H9 (cell line): ENCODE measurements at regions not wholly inside any gene's neighbourhood (a gene's known extent, or its start where the extent isn't known, plus 50 kb on each side); places are given as distances from the start of the nearest gene placed in this dataset.

ENCODE experiments used
- DNase-seq: peaks from one replicate; pipeline ENCODE4 v3.0.0-alpha.2; 2017
- H2AFZ ChIP-seq: one replicate; pipeline ENCODE4 v1.6.1; 2013; ENCODE audit warnings: mild to moderate bottlenecking, low read length, control low read depth, moderate library complexity
- H2AK5ac ChIP-seq: 2 replicates; pipeline ENCODE4 v1.6.1; 2013; ENCODE audit warnings: low read length, control low read depth, mixed read lengths; ENCODE audit not compliant: insufficient read length
- H2BK120ac ChIP-seq: one replicate; pipeline ENCODE4 v1.6.1; 2013; ENCODE audit warnings: low read depth, mild to moderate bottlenecking, low read length, control low read depth, inconsistent platforms; ENCODE audit not compliant: poor library complexity, severe bottlenecking
- H2BK12ac ChIP-seq: 2 replicates; pipeline ENCODE4 v1.6.1; 2013; ENCODE audit warnings: low read length, control low read depth, mixed read lengths, low read depth; ENCODE audit not compliant: insufficient read length
- H2BK15ac ChIP-seq: 2 replicates; pipeline ENCODE4 v1.6.1; 2013; ENCODE audit warnings: low read depth, low read length, control low read depth
- H2BK20ac ChIP-seq: one replicate; pipeline ENCODE4 v1.6.1; 2013; ENCODE audit warnings: low read depth, mild to moderate bottlenecking, low read length, control low read depth, inconsistent platforms; ENCODE audit not compliant: poor library complexity, severe bottlenecking
- H2BK5ac ChIP-seq: 2 replicates; pipeline ENCODE4 v1.6.1; 2013; ENCODE audit warnings: low read length, control low read depth, mixed read lengths; ENCODE audit not compliant: insufficient read length
- H3K14ac ChIP-seq: 2 replicates; pipeline ENCODE4 v1.6.1; 2013; ENCODE audit warnings: low read length, control low read depth; ENCODE audit not compliant: insufficient read depth
- H3K18ac ChIP-seq: 2 replicates; pipeline ENCODE4 v1.6.1; 2013; ENCODE audit warnings: low read depth, mild to moderate bottlenecking, mixed read lengths, low read length, control low read depth; ENCODE audit not compliant: insufficient read length
- H3K23ac ChIP-seq: 2 replicates; pipeline ENCODE4 v1.6.1; 2013; ENCODE audit warnings: low read length, control low read depth, mixed read lengths, low read depth; ENCODE audit not compliant: insufficient read length
- H3K23me2 ChIP-seq: 2 replicates; pipeline ENCODE4 v1.6.1; 2013; ENCODE audit warnings: low read depth, mild to moderate bottlenecking, mixed read lengths, low read length, control low read depth; ENCODE audit not compliant: insufficient read length, poor library complexity, severe bottlenecking
- H3K27ac ChIP-seq: 2 replicates; pipeline ENCODE4 v1.5.1; 2013; ENCODE audit warnings: low read length, control low read depth, mixed read lengths, low read depth; ENCODE audit not compliant: insufficient read length
- H3K27me3 ChIP-seq: 2 replicates; pipeline ENCODE4 v1.6.1; 2013; ENCODE audit warnings: low read length, control low read depth, inconsistent platforms; ENCODE audit not compliant: insufficient read depth
- H3K4ac ChIP-seq: 2 replicates; pipeline ENCODE4 v1.6.1; 2013; ENCODE audit warnings: low read depth, mild to moderate bottlenecking, control low read depth, inconsistent platforms, low read length, moderate library complexity
- H3K4me1 ChIP-seq: 2 replicates; pipeline ENCODE4 v1.6.1; 2013; ENCODE audit warnings: low read length, control low read depth, inconsistent platforms; ENCODE audit not compliant: insufficient read depth
- H3K4me2 ChIP-seq: 2 replicates; pipeline ENCODE4 v1.6.1; 2013; ENCODE audit warnings: low read length, control low read depth, mixed read lengths; ENCODE audit not compliant: insufficient read length, insufficient read depth
- H3K56ac ChIP-seq: 2 replicates; pipeline ENCODE4 v1.6.1; 2013; ENCODE audit warnings: low read depth, mild to moderate bottlenecking, mixed read lengths, low read length, control low read depth; ENCODE audit not compliant: insufficient read length
- H3K79me1 ChIP-seq: 2 replicates; pipeline ENCODE4 v1.6.1; 2013; ENCODE audit warnings: low read depth, mild to moderate bottlenecking, moderate library complexity, low read length, control low read depth, inconsistent platforms; ENCODE audit not compliant: insufficient read depth, poor library complexity, severe bottlenecking
- H3K79me2 ChIP-seq: 2 replicates; pipeline ENCODE4 v1.6.1; 2013; ENCODE audit warnings: low read length, control low read depth, inconsistent platforms; ENCODE audit not compliant: insufficient read depth
- H3K9ac ChIP-seq: 2 replicates; pipeline ENCODE4 v1.6.1; 2013; ENCODE audit warnings: low read length, control low read depth, mixed read lengths; ENCODE audit not compliant: insufficient read length; ENCODE audit errors: extremely low read depth
- H3K9me3 ChIP-seq: one replicate; pipeline ENCODE4 v1.6.1; 2013; ENCODE audit warnings: low read depth, low read length, inconsistent platforms; ENCODE audit not compliant: control insufficient read depth
- H3T11ph ChIP-seq: one replicate; pipeline ENCODE4 v1.6.1; 2013; ENCODE audit warnings: mild to moderate bottlenecking, low read length, control low read depth, inconsistent platforms
- H4K20me1 ChIP-seq: one replicate; pipeline ENCODE4 v1.6.1; 2013; ENCODE audit not compliant: control insufficient read depth, insufficient read length, insufficient read depth
- H4K5ac ChIP-seq: 2 replicates; pipeline ENCODE4 v1.6.1; 2013; ENCODE audit warnings: low read depth, mild to moderate bottlenecking, mixed read lengths, low read length, control low read depth; ENCODE audit not compliant: insufficient read length
- H4K8ac ChIP-seq: replicated peaks from 2 replicates; pipeline ENCODE4 v1.6.1; 2013; ENCODE audit warnings: low read length, control low read depth, mixed read lengths, low read depth; ENCODE audit not compliant: insufficient read length
- H4K91ac ChIP-seq: 2 replicates; pipeline ENCODE4 v1.6.1; 2013; ENCODE audit warnings: low read depth, mild to moderate bottlenecking, moderate library complexity, mixed read lengths, low read length, control low read depth; ENCODE audit not compliant: insufficient read length
- H3K27ac Mint-ChIP-seq, 3 experiments: 2 replicates in 2 of 3; 3 replicates in 1 of 3; pipeline ENCODE4 v1.8.0; 2020 to 2021; ENCODE audit warnings: mixed read lengths in 3 of 3, mild to moderate bottlenecking in 1 of 3, moderate library complexity in 1 of 3
- H3K27me3 Mint-ChIP-seq: 2 replicates; pipeline ENCODE4 v1.8.0; 2021; ENCODE audit warnings: low read depth, mild to moderate bottlenecking, moderate library complexity, mixed read lengths
- H3K36me3 Mint-ChIP-seq, 3 experiments: 2 replicates in 2 of 3; 3 replicates in 1 of 3; pipeline ENCODE4 v1.8.0; 2020 to 2021; ENCODE audit warnings: low read depth in 3 of 3, mixed read lengths in 3 of 3; ENCODE audit not compliant: insufficient read depth in 1 of 3
- H3K4me1 Mint-ChIP-seq, 2 experiments: 2 replicates each; pipeline ENCODE4 v1.8.0; 2020; ENCODE audit warnings: mixed read lengths in 2 of 2
- H3K4me3 Mint-ChIP-seq, 2 experiments: 2 replicates in 1 of 2; 3 replicates in 1 of 2; pipeline ENCODE4 v1.8.0; 2020 to 2021; ENCODE audit warnings: mild to moderate bottlenecking in 2 of 2, mixed read lengths in 2 of 2, moderate library complexity in 1 of 2
- H3K9me3 Mint-ChIP-seq, 2 experiments: 2 replicates in 1 of 2; 3 replicates in 1 of 2; pipeline ENCODE4 v1.8.0; 2020; ENCODE audit warnings: mild to moderate bottlenecking in 2 of 2, mixed read lengths in 2 of 2, moderate library complexity in 1 of 2
- WGBS: extraction: QIAGEN DNeasy Blood & Tissue Kit; methylation state at CpG from one replicate; pipeline ENCODE4 v1.1.7; 2013; ENCODE audit warnings: missing lambda C conversion rate, low lambda C conversion rate, mixed read lengths; ENCODE audit not compliant: insufficient read length; ENCODE audit errors: extremely low coverage; 5-methylcytosine and 5-hydroxymethylcytosine counted together
- TF ChIP-seq, protein P1 (sequence below): fragments of 200-600 bp; sonication (generic); conservative IDR thresholded peaks from 3 replicates; pipeline ENCODE4 v1.8.0; 2021; ENCODE audit warnings: antibody characterized with exemption, mild to moderate bottlenecking

- Mint-ChIP-seq H3K27me3 (no peaks in the 10 kb centered on the region), H3K27ac (no peak overlapping the region), H3K4me3 (no peak overlapping the region), H3K36me3 (no peaks in the 10 kb centered on the region), H3K4me1 (no peaks in the 10 kb centered on the region), H3K9me3 (no peaks in the 10 kb centered on the region)
- H3K4me1 ChIP-seq, result no peaks in the 10 kb centered on the region
- no peak overlapping the region for H3K18ac ChIP-seq
- H4K20me1 ChIP-seq, result no peaks in the 10 kb centered on the region
- no peaks in the 10 kb centered on the region for H3K9me3 ChIP-seq
- H3K4me2 ChIP-seq, result no peak overlapping the region
- H3K4ac ChIP-seq, result no peak overlapping the region
- H3K23me2 ChIP-seq, result no peaks in the 10 kb centered on the region
- no peak overlapping the region for H2BK5ac ChIP-seq
- TF ChIP-seq, protein P1, sequence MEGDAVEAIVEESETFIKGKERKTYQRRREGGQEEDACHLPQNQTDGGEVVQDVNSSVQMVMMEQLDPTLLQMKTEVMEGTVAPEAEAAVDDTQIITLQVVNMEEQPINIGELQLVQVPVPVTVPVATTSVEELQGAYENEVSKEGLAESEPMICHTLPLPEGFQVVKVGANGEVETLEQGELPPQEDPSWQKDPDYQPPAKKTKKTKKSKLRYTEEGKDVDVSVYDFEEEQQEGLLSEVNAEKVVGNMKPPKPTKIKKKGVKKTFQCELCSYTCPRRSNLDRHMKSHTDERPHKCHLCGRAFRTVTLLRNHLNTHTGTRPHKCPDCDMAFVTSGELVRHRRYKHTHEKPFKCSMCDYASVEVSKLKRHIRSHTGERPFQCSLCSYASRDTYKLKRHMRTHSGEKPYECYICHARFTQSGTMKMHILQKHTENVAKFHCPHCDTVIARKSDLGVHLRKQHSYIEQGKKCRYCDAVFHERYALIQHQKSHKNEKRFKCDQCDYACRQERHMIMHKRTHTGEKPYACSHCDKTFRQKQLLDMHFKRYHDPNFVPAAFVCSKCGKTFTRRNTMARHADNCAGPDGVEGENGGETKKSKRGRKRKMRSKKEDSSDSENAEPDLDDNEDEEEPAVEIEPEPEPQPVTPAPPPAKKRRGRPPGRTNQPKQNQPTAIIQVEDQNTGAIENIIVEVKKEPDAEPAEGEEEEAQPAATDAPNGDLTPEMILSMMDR, result no peak
- H3K27ac ChIP-seq, result no peak overlapping the region
- H3T11ph ChIP-seq, result no peak overlapping the region
- no peaks in the 10 kb centered on the region for H3K27me3 ChIP-seq
- no peak overlapping the region for H4K91ac ChIP-seq
- H2BK15ac ChIP-seq, result no peak overlapping the region
- H2BK120ac ChIP-seq, result no peak overlapping the region
- no peak overlapping the region for H4K5ac ChIP-seq
- no peak overlapping the region for H2BK20ac ChIP-seq
- no peak overlapping the region for H3K23ac ChIP-seq
- no peak overlapping the region for H3K9ac ChIP-seq
- WGBS, result no CpG with 5 or more reads among the region's 2 CpGs
- no peak overlapping the region for H2AFZ ChIP-seq
- no peak for DNase-seq
- no peak overlapping the region for H3K56ac ChIP-seq
- H2BK12ac ChIP-seq, result no peak overlapping the region
- no peak overlapping the region for H4K8ac ChIP-seq
- H3K79me1 ChIP-seq, result no peaks in the 10 kb centered on the region
- H3K14ac ChIP-seq, result no peak overlapping the region
- no peaks in the 10 kb centered on the region for H3K79me2 ChIP-seq
- H2AK5ac ChIP-seq, result no peak overlapping the region
Observed at GRCh38 chr1:199291022-199291740, 652.3 kb downstream of the PTPRC start.
